H54 (cell line): ENCODE measurements at regions not wholly inside any gene's neighbourhood (a gene's known extent, or its start where the extent isn't known, plus 50 kb on each side); places are given as distances from the start of the nearest gene placed in this dataset.
"Not testable (repeated sequence)": the region's sequence is repeated elsewhere in the genome, so short reads cannot be mapped to it uniquely, and the experiment has no call there.

ENCODE experiments used
- DNase-seq: peaks from one replicate; pipeline ENCODE4 v3.0.0; 2011; ENCODE audit warnings: low spot score, mixed read lengths; ENCODE audit not compliant: insufficient read length
- FAIRE-seq: peaks from 3 replicates; lab custom pipeline; 2011; peaks lifted over from hg19 to GRCh38; lab: Jason Lieb, UNC
- POLR2A ChIP-seq: IDR thresholded peaks from 2 replicates; pipeline ENCODE4 v1.6.1; 2011; ENCODE audit warnings: low read depth, mild to moderate bottlenecking, low read length

DNA sequence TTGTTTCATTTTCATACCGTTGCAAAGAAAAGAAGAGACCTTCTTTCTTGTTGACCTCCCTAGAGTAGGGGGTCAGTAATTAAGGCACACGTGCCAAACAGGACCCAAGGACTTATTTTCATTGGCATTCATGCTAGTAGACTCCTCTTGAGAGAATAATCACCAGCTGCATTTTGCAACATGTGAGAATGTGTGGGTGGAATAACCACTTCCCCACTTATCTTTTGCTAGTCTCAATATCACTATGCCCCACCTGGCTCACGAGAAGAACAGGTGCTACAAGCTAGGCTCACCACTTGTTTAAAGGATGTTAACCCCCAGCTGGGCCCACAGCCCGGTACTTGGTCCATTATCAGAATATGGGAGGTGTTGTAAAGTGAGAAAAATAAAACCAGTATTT is 460.7 kb upstream of the MEF2C start:
- no peak for DNase-seq
- no peak for FAIRE-seq
- no peak for TF ChIP-seq POLR2A

GRCh38 chr5:89342106-89342876 is 459.3 kb upstream of the MEF2C start:
- no peak for TF ChIP-seq POLR2A
- no peak for DNase-seq
- peak; percentile 50 for FAIRE-seq

- FAIRE-seq (no peak), DNase-seq (no peak)
- TF ChIP-seq POLR2A: no peak
Measured at GRCh38 chr5:89338935-89339334, 456.0 kb upstream of the MEF2C start.

- TF ChIP-seq POLR2A: no peak
- FAIRE-seq (no peak), DNase-seq (no peak)
Measured at GRCh38 chr5:89336111-89336510, 453.1 kb upstream of the MEF2C start.

- TF ChIP-seq POLR2A: no peak
- DNase-seq (no peak), FAIRE-seq (no peak)
Measured at GRCh38 chr5:89330140-89330539, 447.2 kb upstream of the MEF2C start.

- FAIRE-seq (no peak), DNase-seq (no peak)
- TF ChIP-seq POLR2A: no peak
Measured at GRCh38 chr5:89327608-89328007, 444.6 kb upstream of the MEF2C start.

- FAIRE-seq: no peak
- DNase-seq: no peak
Measured at GRCh38 chr5:89324990-89325389, 442.0 kb upstream of the MEF2C start.

GRCh38 chr5:89320421-89321277 is 437.7 kb upstream of the MEF2C start:
- no peak for TF ChIP-seq POLR2A
- no peak for FAIRE-seq

More at GRCh38 chr5:89324990-89325389, 442.0 kb upstream of the MEF2C start:
- TF ChIP-seq POLR2A: no peak

GRCh38 chr5:89317838-89318237 is 434.9 kb upstream of the MEF2C start:
- FAIRE-seq, DNase-seq: not testable (repeated sequence)

More at GRCh38 chr5:89320421-89321277, 437.7 kb upstream of the MEF2C start:
- DNase-seq: no peak

DNA sequence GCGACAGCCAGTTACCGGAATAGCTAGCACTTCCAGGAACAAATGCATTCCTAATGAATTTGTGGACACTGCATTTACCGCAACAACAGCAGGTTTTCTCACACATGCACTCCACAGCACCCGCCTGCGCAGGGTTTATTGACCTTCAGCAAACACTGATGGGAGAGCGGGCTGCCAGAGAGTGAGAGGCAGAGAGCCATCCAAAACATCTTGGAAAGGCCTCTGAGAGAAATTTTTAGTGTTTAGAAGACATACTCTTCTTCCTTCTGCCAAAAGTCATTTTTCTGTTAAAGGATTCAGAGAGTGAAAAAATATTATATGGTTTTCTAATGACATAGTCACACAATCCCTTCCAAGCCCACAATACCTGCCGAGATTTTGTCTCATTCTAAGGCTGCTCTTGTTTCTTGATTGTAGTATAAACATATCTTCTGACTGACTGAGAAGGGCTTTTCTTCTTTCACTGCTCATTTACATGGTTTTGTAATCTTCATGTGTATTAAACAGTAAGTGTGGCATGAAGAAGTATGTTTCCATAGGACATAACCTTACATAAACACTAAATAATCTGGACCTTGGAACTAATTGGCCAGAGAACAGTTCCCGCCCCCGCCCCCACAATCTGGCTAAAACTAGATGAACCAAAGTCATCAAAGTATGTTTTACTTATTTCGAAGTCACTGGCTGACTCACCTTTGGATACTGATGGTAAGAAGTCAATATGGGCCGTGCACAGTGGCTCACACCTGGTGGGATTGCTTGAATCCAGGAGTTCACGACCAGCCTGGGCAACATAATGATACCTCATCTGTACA is 432.5 kb upstream of the MEF2C start:
- no peak for FAIRE-seq

GRCh38 chr5:89313804-89314588 is 431.0 kb upstream of the MEF2C start:
- DNase-seq (peak; percentile 12), FAIRE-seq (peak; percentile 97)
- TF ChIP-seq POLR2A: no peak

More for the DNA sequence above, 432.5 kb upstream of the MEF2C start:
- TF ChIP-seq POLR2A: no peak
- no peak for DNase-seq

GRCh38 chr5:89313044-89313443 is 430.1 kb upstream of the MEF2C start:
- DNase-seq (no peak), FAIRE-seq (peak; percentile 99)
- TF ChIP-seq POLR2A: no peak

DNA sequence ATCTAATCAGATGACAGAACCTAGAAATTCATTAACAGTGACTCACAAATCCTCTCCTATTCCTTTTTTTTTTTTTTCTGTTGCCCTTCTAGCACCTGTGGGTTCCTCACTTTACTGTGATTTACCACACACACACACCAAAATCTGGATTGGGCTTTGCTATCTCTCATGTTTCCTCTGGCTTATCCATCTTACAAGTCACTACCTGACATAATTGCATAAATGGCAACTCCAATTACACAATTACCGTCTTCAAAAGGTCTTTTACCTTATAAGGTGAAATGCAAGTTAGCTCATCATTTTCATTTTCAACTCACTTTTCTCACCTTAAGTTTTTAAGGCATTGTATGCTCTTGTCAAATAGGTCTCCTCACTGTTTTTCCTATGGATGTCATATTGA is 426.3 kb upstream of the MEF2C start:
- no peak for TF ChIP-seq POLR2A
- DNase-seq: no peak
- FAIRE-seq: no peak

DNA sequence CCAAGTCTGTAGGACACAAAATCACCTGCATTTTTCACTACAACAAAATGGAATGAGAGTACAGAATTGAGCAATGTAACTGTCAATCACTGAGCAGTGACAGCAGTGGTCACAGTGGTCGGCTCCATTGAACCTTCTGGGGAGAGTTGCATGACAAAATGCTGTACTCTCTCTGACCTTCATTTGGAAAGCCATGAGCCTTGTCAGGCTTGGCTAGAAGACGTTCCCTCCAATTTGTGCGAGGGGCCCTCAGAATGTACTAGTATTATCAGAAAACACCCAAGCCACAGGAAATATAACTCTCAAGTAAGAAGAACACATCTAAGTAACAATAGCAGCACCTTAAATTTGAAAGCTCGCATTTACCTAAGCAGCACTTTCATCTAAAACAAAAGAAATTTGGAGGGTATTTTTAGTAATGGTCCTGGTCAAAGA is 425.6 kb upstream of the MEF2C start:
- no peak for TF ChIP-seq POLR2A
- FAIRE-seq (no peak), DNase-seq (no peak)
